Heart left ventricle (tissue), 13 donors: ENCODE measurements at regions not wholly inside any gene's neighbourhood (a gene's known extent, or its start where the extent isn't known, plus 50 kb on each side); places are given as distances from the start of the nearest gene placed in this dataset.

Source experiments
- CTCF ChIP-seq, 12 donors: fragments of 200-600 bp; sonication (generic) in 4 of 12; IDR thresholded peaks; one replicate each; pipeline versions ENCODE4 v1.5.0 to v1.8.0; 2018 to 2022; ENCODE audit warnings: antibody characterized with exemption in 12 of 12, mild to moderate bottlenecking in 5 of 12
- POLR2A ChIP-seq, 2 donors: fragments of 450-650 bp; IDR thresholded peaks; one replicate each; pipeline ENCODE4 v1.6.1; 2017; ENCODE audit warnings: antibody characterized with exemption in 2 of 2, mild to moderate bottlenecking in 2 of 2, moderate library complexity in 2 of 2
- donor health status: ischemic (EF 13 %, LVEDD 7.1; RV severe dilation, severe dysfunction).
- donor health status: DM: no; HTN: yes; CAD: no.
- donor health status: DM: no; HTN: no; CAD: no.
- donor health status: ischemic (EF 25% LVEDD 6.9; RV normal size, moderate dysfunction).
- donor health status: ischemic (EF 25% LVEDD 5.7; RV mildly dilated, moderate dysfunction).
- donor health status: ischemic (EF 35%, LVEDD 5.7; RV mildly dilated, moderate dysfunction).
- donor health status: nonischemic (EF 11% LVEDD 7.7; RV severe dilation, severe dysfunction).
- donor health status: DM: yes; HTN: yes; CAD: no.
- donor health status: PGD.
- donor health status: ischemic (EF 29% LVEDD 5.4; RV normal size, mild dysfunction).
- donor health status: nonischemic (EF 23%, LVEDD 6.1; RV moderate dilation, normal function).

GRCh38 chr22:46028106-46028991 is 51.4 kb upstream of the WNT7B start:
- TF ChIP-seq CTCF (IDR thresholded peaks at IDR 0.05) (no peak), POLR2A (IDR thresholded peaks at IDR 0.05) (no peak)
